ENCODE measurements at regions not wholly inside any gene's neighbourhood (a gene's known extent, or its start where the extent isn't known, plus 50 kb on each side); places are given as distances from the start of the nearest gene placed in this dataset.

GRCh38 chr15:81514725-81515124 is 140.7 kb upstream of the TMC3 start:
- no peak for DNase-seq

- DNase-seq, result no peak
Measured at GRCh38 chr15:81511138-81511537, 137.1 kb upstream of the TMC3 start.

- no peak for DNase-seq
Measured at GRCh38 chr15:81507831-81508230, 133.8 kb upstream of the TMC3 start.

- no peak for DNase-seq
Measured at GRCh38 chr15:81506936-81507335, 132.9 kb upstream of the TMC3 start.

GRCh38 chr15:81506071-81506470 is 132.1 kb upstream of the TMC3 start:
- DNase-seq, result no peak

GRCh38 chr15:81504170-81504905 is 130.3 kb upstream of the TMC3 start:
- DNase-seq, result no peak

GRCh38 chr15:81502439-81502838 is 128.4 kb upstream of the TMC3 start:
- no peak for DNase-seq

GRCh38 chr15:81500081-81500480 is 126.1 kb upstream of the TMC3 start:
- DNase-seq, result no peak

- no peak for DNase-seq
Measured at GRCh38 chr15:81498294-81498693, 124.3 kb upstream of the TMC3 start.

GRCh38 chr15:81497238-81497637 is 123.2 kb upstream of the TMC3 start:
- no peak for DNase-seq

GRCh38 chr15:81495780-81496467 is 121.9 kb upstream of the TMC3 start:
- DNase-seq, result no peak

- no peak for DNase-seq
Measured at GRCh38 chr15:81492969-81493645, 119.1 kb upstream of the TMC3 start.

GRCh38 chr15:81492331-81492968 is 118.4 kb upstream of the TMC3 start:
- DNase-seq, result no peak

- no peak for DNase-seq
Measured at GRCh38 chr15:81491414-81492096, 117.5 kb upstream of the TMC3 start.

GRCh38 chr15:81485806-81486205 is 111.8 kb upstream of the TMC3 start:
- no peak for DNase-seq

- DNase-seq, result no peak
Measured at GRCh38 chr15:81484086-81484955, 110.3 kb upstream of the TMC3 start.

GRCh38 chr15:81483496-81483895 is 109.5 kb upstream of the TMC3 start:
- no peak for DNase-seq

GRCh38 chr15:81481346-81481745 is 107.3 kb upstream of the TMC3 start:
- DNase-seq, result no peak

- no peak for DNase-seq
Measured at GRCh38 chr15:81480645-81481053, 106.6 kb upstream of the TMC3 start.

GRCh38 chr15:81478354-81478753 is 104.3 kb upstream of the TMC3 start:
- DNase-seq, result no peak

GRCh38 chr15:81475926-81476325 is 101.9 kb upstream of the TMC3 start:
- no peak for DNase-seq

GRCh38 chr15:81475471-81475870 is 101.5 kb upstream of the TMC3 start:
- no peak for DNase-seq
